ENCODE measurements at regions not wholly inside any gene's neighbourhood (a gene's known extent, or its start where the extent isn't known, plus 50 kb on each side); places are given as distances from the start of the nearest gene placed in this dataset.

DNA sequence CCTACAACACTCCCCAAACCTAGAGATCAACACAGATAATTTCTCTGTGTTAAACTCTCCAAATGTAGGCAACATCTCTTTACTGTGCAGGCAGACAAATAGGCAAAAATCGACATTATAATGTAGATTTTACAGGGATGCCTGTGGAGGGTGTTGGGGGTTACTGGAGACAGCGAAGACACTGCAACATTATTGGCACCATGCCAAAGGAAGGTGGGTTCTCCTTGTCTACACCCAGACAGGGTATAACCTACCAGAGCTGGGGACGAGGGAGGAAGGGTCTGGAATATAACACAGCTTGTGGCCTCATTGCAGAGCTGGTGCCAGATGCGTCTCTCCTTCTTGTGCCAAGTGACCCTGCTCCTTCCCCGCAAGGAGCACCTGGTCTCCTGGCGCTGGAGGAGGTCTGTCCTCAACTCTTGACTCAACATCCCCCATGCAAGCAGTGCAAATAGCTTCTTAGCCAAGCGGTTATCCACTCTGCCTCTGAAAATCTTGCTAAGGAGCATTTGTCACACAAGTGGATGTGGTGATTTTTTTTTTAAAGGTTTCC lies 404.0 kb downstream of the PRDM2 start:
- TF ChIP-seq, protein P1, sequence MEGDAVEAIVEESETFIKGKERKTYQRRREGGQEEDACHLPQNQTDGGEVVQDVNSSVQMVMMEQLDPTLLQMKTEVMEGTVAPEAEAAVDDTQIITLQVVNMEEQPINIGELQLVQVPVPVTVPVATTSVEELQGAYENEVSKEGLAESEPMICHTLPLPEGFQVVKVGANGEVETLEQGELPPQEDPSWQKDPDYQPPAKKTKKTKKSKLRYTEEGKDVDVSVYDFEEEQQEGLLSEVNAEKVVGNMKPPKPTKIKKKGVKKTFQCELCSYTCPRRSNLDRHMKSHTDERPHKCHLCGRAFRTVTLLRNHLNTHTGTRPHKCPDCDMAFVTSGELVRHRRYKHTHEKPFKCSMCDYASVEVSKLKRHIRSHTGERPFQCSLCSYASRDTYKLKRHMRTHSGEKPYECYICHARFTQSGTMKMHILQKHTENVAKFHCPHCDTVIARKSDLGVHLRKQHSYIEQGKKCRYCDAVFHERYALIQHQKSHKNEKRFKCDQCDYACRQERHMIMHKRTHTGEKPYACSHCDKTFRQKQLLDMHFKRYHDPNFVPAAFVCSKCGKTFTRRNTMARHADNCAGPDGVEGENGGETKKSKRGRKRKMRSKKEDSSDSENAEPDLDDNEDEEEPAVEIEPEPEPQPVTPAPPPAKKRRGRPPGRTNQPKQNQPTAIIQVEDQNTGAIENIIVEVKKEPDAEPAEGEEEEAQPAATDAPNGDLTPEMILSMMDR (IDR thresholded peaks at IDR 0.05; ENCODE audit: unreplicated experiment), result no peak
- Mint-ChIP-seq H3K4me1 (no peaks in the 10 kb centered on the region), H3K27me3 (ENCODE audit: low read depth) (peaks cover 92% of the 10 kb centered on the region), H3K4me3 (no peak overlapping the region), H3K27ac (no peak overlapping the region), H3K9me3 (no peaks in the 10 kb centered on the region), H3K36me3 (no peaks in the 10 kb centered on the region)
- no peak for DNase-seq (ENCODE audit: low spot score in 2 of 2, unreplicated experiment in 2 of 2)

DNA sequence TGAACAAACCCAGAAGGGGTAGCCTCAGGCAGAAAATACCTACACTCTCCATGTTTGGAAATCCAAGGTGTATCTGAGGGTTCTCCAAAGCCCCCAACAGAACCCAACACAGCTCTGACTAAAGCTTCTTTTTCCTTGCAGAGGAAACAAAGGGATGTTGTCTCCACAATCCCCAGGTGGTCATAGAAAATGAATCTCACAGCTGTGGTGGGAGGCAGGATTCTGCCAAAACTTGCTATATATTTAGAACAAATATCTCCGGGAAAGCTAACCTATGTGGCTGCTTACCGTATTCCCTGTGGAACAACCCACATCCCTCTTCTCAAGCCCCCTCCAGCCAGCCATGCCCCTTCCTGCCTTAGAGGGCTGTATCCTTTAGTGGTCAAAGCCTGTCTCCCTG lies 406.1 kb downstream of the PRDM2 start:
- TF ChIP-seq, protein P1 (IDR thresholded peaks at IDR 0.05; ENCODE audit: unreplicated experiment), result no peak
- no peaks in the 10 kb centered on the region for H3K9me3 Mint-ChIP-seq
- H3K4me1 Mint-ChIP-seq, result no peaks in the 10 kb centered on the region
- H3K27ac Mint-ChIP-seq, result no peak overlapping the region
- H3K27me3 Mint-ChIP-seq (ENCODE audit: low read depth), result peaks cover 83% of the 10 kb centered on the region
- DNase-seq (ENCODE audit: low spot score in 2 of 2, unreplicated experiment in 2 of 2), result no peak
- H3K36me3 Mint-ChIP-seq, result no peaks in the 10 kb centered on the region
- H3K4me3 Mint-ChIP-seq, result no peak overlapping the region

DNA sequence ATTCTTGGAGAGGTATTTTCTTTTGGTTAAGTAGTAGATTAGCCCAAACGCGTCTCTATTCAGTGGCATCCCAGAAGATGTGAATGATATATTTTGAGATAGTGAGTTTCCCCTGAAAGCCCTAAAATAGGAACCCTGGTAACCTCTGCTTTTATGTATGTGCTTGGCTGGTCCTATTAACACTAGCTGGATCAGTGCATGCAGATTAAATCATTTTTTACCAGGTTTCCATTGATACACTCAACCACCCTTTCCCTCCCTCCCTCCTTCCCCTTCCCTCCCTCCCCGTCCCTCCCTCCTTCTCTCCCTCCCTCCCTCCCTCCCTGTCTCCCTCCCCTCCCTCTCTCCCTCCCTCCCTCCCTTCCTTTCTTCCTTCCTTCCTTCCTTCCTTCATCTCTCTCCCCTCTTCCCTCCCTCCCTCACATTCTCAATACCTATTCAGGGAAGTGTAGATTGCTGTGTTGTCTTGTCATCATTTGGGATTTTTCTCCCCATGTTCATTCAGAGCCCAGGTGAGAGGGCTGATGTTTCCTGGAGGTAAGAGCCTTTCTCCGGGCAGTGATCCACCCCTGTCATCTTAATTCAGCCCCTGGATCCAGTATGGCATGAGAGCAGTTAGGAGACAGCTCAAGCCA lies 406.8 kb downstream of the PRDM2 start:
- no peak for DNase-seq (ENCODE audit: low spot score in 2 of 2, unreplicated experiment in 2 of 2)
- TF ChIP-seq, protein P1 (IDR thresholded peaks at IDR 0.05; ENCODE audit: unreplicated experiment), result no peak
- no peak overlapping the region for H3K27ac Mint-ChIP-seq
- H3K9me3 Mint-ChIP-seq, result no peaks in the 10 kb centered on the region
- no peaks in the 10 kb centered on the region for H3K36me3 Mint-ChIP-seq
- H3K4me1 Mint-ChIP-seq, result no peaks in the 10 kb centered on the region
- H3K27me3 Mint-ChIP-seq (ENCODE audit: low read depth), result peaks cover 78% of the 10 kb centered on the region
- no peak overlapping the region for H3K4me3 Mint-ChIP-seq

DNA sequence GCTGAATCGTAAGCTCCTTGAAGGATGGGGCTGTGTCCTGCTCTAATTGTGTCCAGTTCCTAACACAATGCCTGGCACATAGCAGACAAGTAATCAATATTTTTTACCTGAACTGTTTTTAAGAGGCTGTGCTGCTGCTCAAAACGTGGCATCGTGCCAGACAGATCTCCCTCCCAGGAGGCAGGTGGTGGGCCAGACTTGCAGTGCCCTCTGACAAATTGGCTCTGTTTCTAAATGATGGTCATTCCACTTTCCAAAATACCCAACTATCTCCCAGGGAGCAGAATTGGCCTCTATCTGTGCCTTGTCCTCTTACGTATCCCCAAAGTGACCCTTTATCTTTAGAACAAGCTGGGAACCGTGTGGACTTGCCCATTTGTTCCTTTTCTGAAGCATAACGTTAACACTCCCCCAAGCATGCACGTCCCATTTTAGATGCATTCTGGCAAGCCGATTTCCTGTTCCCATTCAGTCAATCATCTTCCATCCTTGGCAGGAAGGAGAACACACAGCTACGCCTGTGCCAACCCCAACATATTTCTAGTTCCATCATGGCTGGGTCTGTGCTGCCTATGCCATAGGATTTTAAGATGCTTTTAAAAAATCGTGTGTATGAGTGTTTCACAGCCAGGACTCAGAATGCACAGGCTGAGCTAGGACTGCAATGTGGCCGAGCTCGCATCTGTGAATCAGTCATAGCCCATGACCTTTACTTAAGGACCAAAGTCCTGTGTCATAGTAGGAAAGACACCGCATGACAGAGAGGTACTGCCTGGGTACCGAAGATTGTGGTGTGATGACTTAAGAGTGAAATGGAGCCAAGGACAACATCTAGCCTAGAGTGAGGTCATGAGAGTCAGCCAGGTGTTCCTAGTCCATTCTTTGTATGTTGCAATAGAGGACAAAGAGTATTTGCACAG lies 408.6 kb downstream of the PRDM2 start:
- Mint-ChIP-seq H3K9me3 (no peaks in the 10 kb centered on the region), H3K4me3 (no peak overlapping the region), H3K36me3 (no peaks in the 10 kb centered on the region), H3K27me3 (ENCODE audit: low read depth) (peaks cover 79% of the 10 kb centered on the region), H3K4me1 (no peaks in the 10 kb centered on the region), H3K27ac (no peak overlapping the region)
- TF ChIP-seq, protein P1 (IDR thresholded peaks at IDR 0.05; ENCODE audit: unreplicated experiment), result no peak
- no peak for DNase-seq (ENCODE audit: low spot score in 2 of 2, unreplicated experiment in 2 of 2)

DNA sequence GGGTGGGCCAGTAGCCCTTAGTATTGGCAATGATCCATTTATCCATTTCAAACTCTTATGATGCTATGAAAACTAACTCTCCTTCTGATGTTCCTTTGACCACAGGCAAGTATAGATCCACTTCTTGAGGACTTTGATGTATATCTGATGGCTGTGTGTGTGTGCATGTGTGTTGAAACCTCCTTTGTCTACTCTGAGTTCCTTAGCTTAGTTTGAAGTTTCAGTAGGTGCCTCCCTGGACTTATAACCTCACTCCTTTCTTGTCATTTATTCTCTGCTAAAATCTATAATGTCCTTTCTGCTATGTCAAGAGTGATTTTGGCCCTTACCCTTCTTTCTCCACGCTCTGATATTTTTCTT lies 409.3 kb downstream of the PRDM2 start:
- TF ChIP-seq, protein P1 (IDR thresholded peaks at IDR 0.05; ENCODE audit: unreplicated experiment), result no peak
- H3K27me3 Mint-ChIP-seq (ENCODE audit: low read depth), result peaks cover 78% of the 10 kb centered on the region
- no peaks in the 10 kb centered on the region for H3K4me1 Mint-ChIP-seq
- DNase-seq (ENCODE audit: low spot score in 2 of 2, unreplicated experiment in 2 of 2), result no peak
- no peaks in the 10 kb centered on the region for H3K9me3 Mint-ChIP-seq
- no peak overlapping the region for H3K27ac Mint-ChIP-seq
- no peaks in the 10 kb centered on the region for H3K36me3 Mint-ChIP-seq
- no peak overlapping the region for H3K4me3 Mint-ChIP-seq

Measured in mesothelial cell of epicardium (in vitro differentiated cells).